HL-60 (cell line): ENCODE measurements at regions not wholly inside any gene's neighbourhood (a gene's known extent, or its start where the extent isn't known, plus 50 kb on each side); places are given as distances from the start of the nearest gene placed in this dataset.

Experiments
- DNase-seq, 2 experiments: peaks; one replicate each; pipeline ENCODE4 v3.0.0-alpha.2; 2010 to 2020; ENCODE audit warnings: low read depth in 1 of 2, low spot score in 1 of 2
- H3K27ac ChIP-seq: fragments of 250-450 bp; sonication (Bioruptor Pico); replicated peaks from 2 replicates; pipeline ENCODE4 v1.5.1; 2020; ENCODE audit warnings: mild to moderate bottlenecking, moderate library complexity
- H3K27me3 ChIP-seq: fragments of 250-450 bp; sonication (Bioruptor Pico); 2 replicates; pipeline ENCODE4 v1.5.1; 2021; ENCODE audit warnings: mild to moderate bottlenecking, moderate library complexity; ENCODE audit not compliant: insufficient read depth, poor library complexity, severe bottlenecking
- H3K4me3 ChIP-seq: replicated peaks from 2 replicates; pipeline ENCODE4 v1.5.1; 2011; ENCODE audit warnings: mild to moderate bottlenecking, control low read depth, low read length; ENCODE audit not compliant: insufficient read depth
- CTCF ChIP-seq: IDR thresholded peaks from one replicate; pipeline ENCODE4 v1.5.1; 2011; ENCODE audit warnings: low read length, control low read depth, inconsistent platforms; ENCODE audit not compliant: insufficient read depth
- GABPA ChIP-seq: IDR thresholded peaks from 2 replicates; pipeline ENCODE4 v1.6.1; 2012; ENCODE audit warnings: low read depth
- POLR2AphosphoS5 ChIP-seq: IDR thresholded peaks from 2 replicates; pipeline ENCODE4 v1.6.1; 2012; ENCODE audit warnings: low read depth
- SPI1 ChIP-seq: IDR thresholded peaks from 2 replicates; pipeline ENCODE4 v1.6.1; 2012; ENCODE audit warnings: low read depth, mild to moderate bottlenecking, borderline replicate concordance
- TF ChIP-seq, protein P1 (sequence below): IDR thresholded peaks from 2 replicates; pipeline ENCODE4 v1.6.1; 2012; ENCODE audit warnings: low read depth; ENCODE audit not compliant: insufficient replicate concordance

- H3K27me3 ChIP-seq = peaks cover 3% of the 10 kb centered on the region
- peak in 1 of 2 experiments; percentile 22 for DNase-seq
- H3K4me3 ChIP-seq = no peak overlapping the region
- H3K27ac ChIP-seq = no peak overlapping the region
- TF ChIP-seq, protein P1, sequence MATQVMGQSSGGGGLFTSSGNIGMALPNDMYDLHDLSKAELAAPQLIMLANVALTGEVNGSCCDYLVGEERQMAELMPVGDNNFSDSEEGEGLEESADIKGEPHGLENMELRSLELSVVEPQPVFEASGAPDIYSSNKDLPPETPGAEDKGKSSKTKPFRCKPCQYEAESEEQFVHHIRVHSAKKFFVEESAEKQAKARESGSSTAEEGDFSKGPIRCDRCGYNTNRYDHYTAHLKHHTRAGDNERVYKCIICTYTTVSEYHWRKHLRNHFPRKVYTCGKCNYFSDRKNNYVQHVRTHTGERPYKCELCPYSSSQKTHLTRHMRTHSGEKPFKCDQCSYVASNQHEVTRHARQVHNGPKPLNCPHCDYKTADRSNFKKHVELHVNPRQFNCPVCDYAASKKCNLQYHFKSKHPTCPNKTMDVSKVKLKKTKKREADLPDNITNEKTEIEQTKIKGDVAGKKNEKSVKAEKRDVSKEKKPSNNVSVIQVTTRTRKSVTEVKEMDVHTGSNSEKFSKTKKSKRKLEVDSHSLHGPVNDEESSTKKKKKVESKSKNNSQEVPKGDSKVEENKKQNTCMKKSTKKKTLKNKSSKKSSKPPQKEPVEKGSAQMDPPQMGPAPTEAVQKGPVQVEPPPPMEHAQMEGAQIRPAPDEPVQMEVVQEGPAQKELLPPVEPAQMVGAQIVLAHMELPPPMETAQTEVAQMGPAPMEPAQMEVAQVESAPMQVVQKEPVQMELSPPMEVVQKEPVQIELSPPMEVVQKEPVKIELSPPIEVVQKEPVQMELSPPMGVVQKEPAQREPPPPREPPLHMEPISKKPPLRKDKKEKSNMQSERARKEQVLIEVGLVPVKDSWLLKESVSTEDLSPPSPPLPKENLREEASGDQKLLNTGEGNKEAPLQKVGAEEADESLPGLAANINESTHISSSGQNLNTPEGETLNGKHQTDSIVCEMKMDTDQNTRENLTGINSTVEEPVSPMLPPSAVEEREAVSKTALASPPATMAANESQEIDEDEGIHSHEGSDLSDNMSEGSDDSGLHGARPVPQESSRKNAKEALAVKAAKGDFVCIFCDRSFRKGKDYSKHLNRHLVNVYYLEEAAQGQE = no peak
- TF ChIP-seq SPI1 = no peak
- no peak for TF ChIP-seq POLR2AphosphoS5
- TF ChIP-seq CTCF = no peak
- TF ChIP-seq GABPA = no peak
These were observed 78.4 kb upstream of the DAB2 start for GRCh38 chr5:39503155-39503554.

DNA sequence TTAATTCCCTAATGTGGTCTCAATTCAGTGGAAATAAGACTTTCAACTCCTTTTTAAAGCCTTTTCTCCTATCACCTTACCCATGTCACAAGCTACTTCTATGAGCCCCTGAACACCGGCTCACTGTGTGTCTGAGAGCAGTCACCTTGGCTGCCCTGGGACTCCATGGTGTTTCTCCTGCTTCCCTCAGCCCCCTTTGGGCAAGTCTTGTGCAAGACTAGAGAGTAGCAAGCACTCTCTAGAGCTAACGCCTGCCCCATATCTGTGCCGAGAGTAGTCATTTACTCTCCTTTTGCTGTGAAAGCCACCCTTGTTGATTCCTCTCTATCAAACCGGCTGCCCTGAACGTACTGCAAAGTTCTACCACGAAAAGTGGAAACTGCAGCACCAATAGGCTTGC, 77.9 kb upstream of the DAB2 start:
- Histone ChIP-seq H3K27ac (no peak overlapping the region), H3K4me3 (no peak overlapping the region), H3K27me3 (peaks cover 3% of the 10 kb centered on the region)
- TF ChIP-seq SPI1 (no peak), GABPA (no peak), POLR2AphosphoS5 (no peak)
- DNase-seq = no peak

GRCh38 chr5:39501397-39501796, 76.6 kb upstream of the DAB2 start:
- no peak overlapping the region for H3K4me3 ChIP-seq
- TF ChIP-seq POLR2AphosphoS5 (no peak), CTCF (no peak), GABPA (no peak), SPI1 (no peak)
- TF ChIP-seq, protein P1 = no peak
- H3K27ac ChIP-seq = no peak overlapping the region
- DNase-seq = no peak
- H3K27me3 ChIP-seq = peaks cover 2% of the 10 kb centered on the region

DNA sequence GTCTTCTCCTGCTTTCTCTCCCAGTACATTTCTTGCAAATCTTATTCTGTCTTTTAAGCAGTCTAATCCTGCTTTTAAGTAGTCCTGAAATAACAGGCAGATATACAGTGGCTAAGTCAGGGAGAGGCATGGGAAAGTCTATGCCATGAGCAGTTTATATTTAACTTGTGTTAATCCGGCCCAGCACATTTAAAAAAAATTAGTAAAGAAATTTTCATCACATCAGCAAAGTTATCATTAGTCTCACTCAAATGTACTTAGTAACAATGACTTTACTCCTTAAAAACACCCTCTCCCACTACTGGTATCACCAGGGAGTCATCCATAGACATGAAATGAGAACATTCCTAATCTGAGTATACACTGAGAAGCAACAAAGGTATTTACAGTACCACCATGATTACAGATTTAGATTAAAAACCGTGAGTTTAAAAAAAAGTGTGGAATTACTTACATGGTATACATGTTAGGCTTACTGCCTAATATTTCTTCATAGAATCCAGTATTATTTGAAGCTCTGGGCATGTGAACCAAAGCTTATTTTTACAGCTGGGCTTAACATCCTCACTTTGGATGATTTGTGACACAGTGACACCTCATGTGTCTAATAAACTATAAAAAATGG, 75.9 kb upstream of the DAB2 start:
- H3K27ac ChIP-seq = no peak overlapping the region
- TF ChIP-seq, protein P1 = no peak
- TF ChIP-seq CTCF = no peak
- no peak for TF ChIP-seq GABPA
- TF ChIP-seq POLR2AphosphoS5 = no peak
- no peak for TF ChIP-seq SPI1
- H3K4me3 ChIP-seq = no peak overlapping the region
- H3K27me3 ChIP-seq = no peaks in the 10 kb centered on the region
- DNase-seq = no peak
